ENCODE measurements at regions not wholly inside any gene's neighbourhood (a gene's known extent, or its start where the extent isn't known, plus 50 kb on each side); places are given as distances from the start of the nearest gene placed in this dataset.

GRCh38 chr1:116312681-116313069 lies 60.4 kb upstream of the ATP1A1 start:
- no peaks in the 10 kb centered on the region for H3K9me3 Mint-ChIP-seq (ENCODE audit: insufficient read depth)
- H3K27me3 Mint-ChIP-seq, result peaks cover 9% of the 10 kb centered on the region
- Histone ChIP-seq H3K9ac (ENCODE audit: low read length) (no peak overlapping the region), H2AFZ (ENCODE audit: insufficient read depth, low read depth, low read length, poor library complexity, severe bottlenecking) (no peak overlapping the region), H3K36me3 (replicated peaks in 1 of 2; ENCODE audit: control extremely low read depth in 1 of 2, control insufficient read depth in 1 of 2, extremely low read depth in 1 of 2, insufficient read depth in 2 of 2, low read length in 1 of 2) (no peaks in the 10 kb centered on the region), H3K9me3 (ENCODE audit: control extremely low read depth in 1 of 3, control insufficient read depth in 2 of 3, insufficient read depth in 1 of 3, low read length in 2 of 3) (no peaks in the 10 kb centered on the region), H3K79me2 (ENCODE audit: control insufficient read depth, insufficient read depth, low read length) (no peaks in the 10 kb centered on the region), H3K27ac (ENCODE audit: low read length in 2 of 2) (no peak overlapping the region), H3K27me3 (replicated peaks in 1 of 4; ENCODE audit: control extremely low read depth in 1 of 4, control insufficient read depth in 3 of 4, insufficient read depth in 4 of 4, low read length in 3 of 4) (no peaks in the 10 kb centered on the region), H4K20me1 (ENCODE audit: control insufficient read depth, insufficient read depth, low read length, poor library complexity, severe bottlenecking) (no peaks in the 10 kb centered on the region), H3K4me3 (ENCODE audit: control extremely low read depth in 1 of 5, extremely low read depth in 1 of 5, insufficient read depth in 1 of 5, low read depth in 2 of 5, low read length in 4 of 5) (no peak overlapping the region), H3K4me1 (ENCODE audit: control insufficient read depth in 2 of 2, insufficient read depth in 2 of 2, low read length in 2 of 2) (no peaks in the 10 kb centered on the region), H3K4me2 (replicated peaks; ENCODE audit: low read depth, low read length, poor library complexity, severe bottlenecking) (no peak overlapping the region)
- H3K4me3 Mint-ChIP-seq, result no peak overlapping the region
- no peaks in the 10 kb centered on the region for H3K4me1 Mint-ChIP-seq
- POLR2A ChIA-PET, result no interaction called here
- DNase-seq (no peak), ATAC-seq (ENCODE audit: low read depth) (no peak)
- no peak for TF ChIP-seq EZH2 (IDR thresholded peaks at IDR 0.05; ENCODE audit: borderline replicate concordance, insufficient read depth, low read depth, low read length, poor library complexity, severe bottlenecking)
- no peak for TF ChIP-seq CTCF (IDR thresholded peaks at IDR 0.05)
- CTCF ChIA-PET, result no interaction called here
- 96% methylated on average over 2 of the region's 2 CpGs for WGBS (ENCODE audit: insufficient coverage)
- intact Hi-C loops (cut with micrococcal nuclease), result no loop called here
- no peak overlapping the region for H3K27ac Mint-ChIP-seq

- intact Hi-C loops (cut with micrococcal nuclease), result no loop called here
- H3K9me3 Mint-ChIP-seq (ENCODE audit: insufficient read depth), result no peaks in the 10 kb centered on the region
- no peaks in the 10 kb centered on the region for H4K20me1 ChIP-seq (ENCODE audit: control insufficient read depth, insufficient read depth, low read length, poor library complexity, severe bottlenecking)
- H3K27me3 ChIP-seq (replicated peaks in 1 of 4; ENCODE audit: control extremely low read depth in 1 of 4, control insufficient read depth in 3 of 4, insufficient read depth in 4 of 4, low read length in 3 of 4), result no peaks in the 10 kb centered on the region
- H3K27ac Mint-ChIP-seq, result no peak overlapping the region
- no peak overlapping the region for H3K4me3 Mint-ChIP-seq
- H3K4me3 ChIP-seq (ENCODE audit: control extremely low read depth in 1 of 5, extremely low read depth in 1 of 5, insufficient read depth in 1 of 5, low read depth in 2 of 5, low read length in 4 of 5), result no peak overlapping the region
- POLR2A ChIA-PET, result no interaction called here
- H3K27me3 Mint-ChIP-seq, result peaks cover 9% of the 10 kb centered on the region
- no peaks in the 10 kb centered on the region for H3K9me3 ChIP-seq (ENCODE audit: control extremely low read depth in 1 of 3, control insufficient read depth in 2 of 3, insufficient read depth in 1 of 3, low read length in 2 of 3)
- no peak for TF ChIP-seq CTCF (IDR thresholded peaks at IDR 0.05)
- TF ChIP-seq EZH2 (IDR thresholded peaks at IDR 0.05; ENCODE audit: borderline replicate concordance, insufficient read depth, low read depth, low read length, poor library complexity, severe bottlenecking), result no peak
- no peaks in the 10 kb centered on the region for H3K79me2 ChIP-seq (ENCODE audit: control insufficient read depth, insufficient read depth, low read length)
- no peaks in the 10 kb centered on the region for H3K36me3 ChIP-seq (replicated peaks in 1 of 2; ENCODE audit: control extremely low read depth in 1 of 2, control insufficient read depth in 1 of 2, extremely low read depth in 1 of 2, insufficient read depth in 2 of 2, low read length in 1 of 2)
- no peaks in the 10 kb centered on the region for H3K4me1 Mint-ChIP-seq
- no peaks in the 10 kb centered on the region for H3K4me1 ChIP-seq (ENCODE audit: control insufficient read depth in 2 of 2, insufficient read depth in 2 of 2, low read length in 2 of 2)
- no peak overlapping the region for H3K27ac ChIP-seq (ENCODE audit: low read length in 2 of 2)
- DNase-seq (no peak), ATAC-seq (ENCODE audit: low read depth) (no peak)
- H3K4me2 ChIP-seq (replicated peaks; ENCODE audit: low read depth, low read length, poor library complexity, severe bottlenecking), result no peak overlapping the region
- H2AFZ ChIP-seq (ENCODE audit: insufficient read depth, low read depth, low read length, poor library complexity, severe bottlenecking), result no peak overlapping the region
- WGBS (ENCODE audit: insufficient coverage), result no CpG with 5 or more reads among the region's 2 CpGs
- no peak overlapping the region for H3K9ac ChIP-seq (ENCODE audit: low read length)
- CTCF ChIA-PET, result no interaction called here
Observed at GRCh38 chr1:116313776-116314175, 59.3 kb upstream of the ATP1A1 start.
